Jurkat, Clone E6-1 (cell line): ENCODE measurements at regions not wholly inside any gene's neighbourhood (a gene's known extent, or its start where the extent isn't known, plus 50 kb on each side); places are given as distances from the start of the nearest gene placed in this dataset.

Experiments
- DNase-seq: peaks from one replicate; pipeline ENCODE4 v3.0.0-alpha.2; 2011; ENCODE audit warnings: low read depth, low spot score
- H3K4me3 ChIP-seq: 2 replicates; pipeline ENCODE4 v1.5.1; 2011; ENCODE audit warnings: mild to moderate bottlenecking, low read length, control low read depth, moderate library complexity

DNA sequence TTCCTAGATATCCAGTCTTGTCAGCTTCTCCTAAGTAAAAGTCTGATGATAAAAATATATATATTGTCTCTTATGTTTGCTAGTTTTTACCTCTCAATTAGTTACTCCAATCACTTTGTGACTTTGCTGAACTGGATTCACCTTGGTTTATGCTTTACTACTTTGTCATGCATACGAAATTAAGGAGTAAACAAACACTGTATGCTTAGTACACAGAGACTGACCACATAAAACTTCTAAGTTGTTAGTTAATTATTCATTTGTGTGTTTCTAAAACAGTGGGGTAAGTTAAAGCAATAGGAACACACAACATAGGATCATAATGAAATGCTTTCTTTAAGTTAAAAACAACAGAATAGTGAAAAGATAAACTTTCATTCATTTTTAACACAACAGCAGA lies 877.3 kb upstream of the MAP3K7 start:
- DNase-seq = no peak

DNA sequence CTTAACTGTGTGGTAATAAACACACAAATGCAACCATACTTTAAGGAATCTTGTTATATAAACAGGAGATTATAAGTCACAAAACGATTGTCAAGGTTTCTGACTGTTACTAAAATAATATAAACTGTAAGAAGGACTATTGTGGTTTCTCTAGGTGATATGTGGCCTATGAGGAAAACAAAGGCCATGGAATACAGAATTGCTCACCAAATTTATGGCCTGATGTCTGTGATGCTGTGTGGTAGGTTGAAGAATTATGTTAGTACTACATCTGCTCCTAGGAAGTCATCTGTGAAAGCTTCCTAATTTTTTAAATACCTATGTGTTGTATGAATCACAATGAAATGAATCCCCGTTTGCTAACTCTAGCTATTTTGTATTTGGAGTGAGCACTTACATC lies 875.4 kb upstream of the MAP3K7 start:
- no peak overlapping the region for H3K4me3 ChIP-seq
- DNase-seq = no peak

More for the DNA sequence above, 877.3 kb upstream of the MAP3K7 start:
- no peak overlapping the region for H3K4me3 ChIP-seq

DNA sequence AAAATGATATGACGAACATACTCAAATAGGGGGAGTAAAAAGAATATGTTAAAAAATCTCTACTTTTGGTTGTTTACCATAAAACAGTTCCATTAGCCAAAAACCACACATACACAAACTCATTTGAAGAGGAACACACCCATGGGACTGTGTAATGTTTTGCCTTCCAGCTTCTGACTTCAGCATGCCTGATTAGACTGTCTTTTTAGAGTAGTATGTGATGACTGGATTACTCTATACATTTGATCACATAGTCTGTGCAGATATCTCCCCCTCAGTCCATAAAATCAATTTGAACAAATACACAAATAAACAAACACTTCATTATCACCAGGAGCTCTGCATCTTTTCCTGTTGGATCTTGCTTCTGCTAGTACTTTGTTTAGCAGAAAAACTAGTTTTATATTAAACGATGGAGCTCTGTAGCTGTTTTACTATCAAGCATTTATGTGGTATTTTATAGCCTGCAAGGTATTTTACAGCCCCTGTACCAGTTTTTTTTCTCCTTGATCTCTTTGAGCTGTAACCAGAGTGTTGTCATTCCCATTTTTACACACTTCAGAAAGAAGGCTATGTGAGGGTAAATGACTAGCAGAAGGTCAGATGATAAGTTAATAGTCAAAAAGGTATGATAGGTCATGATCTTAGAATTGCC lies 866.5 kb upstream of the MAP3K7 start:
- no peak overlapping the region for H3K4me3 ChIP-seq
- no peak for DNase-seq

DNA sequence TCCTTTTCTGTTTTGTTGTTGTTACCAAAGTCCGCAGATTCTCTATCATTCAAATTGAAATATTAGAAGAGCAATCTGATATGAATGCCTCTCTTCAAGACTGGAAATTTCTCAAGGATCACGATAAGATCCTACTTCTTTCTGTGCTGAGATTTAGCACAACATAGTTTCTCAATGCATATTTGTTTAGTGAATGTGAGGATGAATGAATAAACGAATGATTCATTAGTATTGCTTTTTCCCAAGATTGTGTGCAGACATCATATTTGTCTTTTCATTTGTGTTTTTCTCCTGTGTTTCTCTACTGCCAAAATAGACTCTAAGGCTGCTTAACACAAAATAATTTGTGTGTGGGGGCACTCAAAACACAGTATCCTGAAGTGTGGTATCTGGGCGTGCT lies 862.7 kb upstream of the MAP3K7 start:
- H3K4me3 ChIP-seq = no peak overlapping the region
- DNase-seq = no peak

GRCh38 chr6:91447530-91448254 lies 860.8 kb upstream of the MAP3K7 start:
- DNase-seq = no peak
- no peak overlapping the region for H3K4me3 ChIP-seq

- DNase-seq = no peak
Observed at GRCh38 chr6:91447081-91447480, 860.2 kb upstream of the MAP3K7 start.

GRCh38 chr6:91443405-91443804 lies 856.5 kb upstream of the MAP3K7 start:
- DNase-seq = no peak

More at GRCh38 chr6:91447081-91447480, 860.2 kb upstream of the MAP3K7 start:
- H3K4me3 ChIP-seq = no peak overlapping the region

GRCh38 chr6:91442342-91442741 lies 855.5 kb upstream of the MAP3K7 start:
- no peak overlapping the region for H3K4me3 ChIP-seq
- peak; percentile 37 for DNase-seq

More at GRCh38 chr6:91443405-91443804, 856.5 kb upstream of the MAP3K7 start:
- H3K4me3 ChIP-seq = no peak overlapping the region

- H3K4me3 ChIP-seq = no peak overlapping the region
- no peak for DNase-seq
Observed at GRCh38 chr6:91438570-91438969, 851.7 kb upstream of the MAP3K7 start.

GRCh38 chr6:91437315-91437729 lies 850.5 kb upstream of the MAP3K7 start:
- no peak for DNase-seq
- H3K4me3 ChIP-seq = no peak overlapping the region

DNA sequence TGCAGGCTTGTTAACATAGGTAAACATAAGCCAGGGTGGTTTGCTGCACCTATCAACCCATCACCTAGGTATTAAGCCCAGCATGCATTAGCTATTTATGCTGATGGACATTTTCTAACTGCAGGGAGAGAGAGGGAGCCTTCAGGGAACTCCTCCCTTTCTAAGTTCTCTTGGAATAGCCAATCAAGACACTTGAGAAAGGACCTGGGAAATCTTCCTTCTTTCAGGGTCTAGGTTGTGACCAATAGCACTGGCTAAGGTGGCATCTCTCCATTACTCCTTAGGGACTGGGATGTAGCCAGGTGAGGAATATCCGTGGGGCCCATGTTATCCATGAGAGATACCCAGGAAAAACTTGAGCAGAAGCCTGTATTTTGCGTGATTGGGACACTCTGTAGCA lies 849.6 kb upstream of the MAP3K7 start:
- H3K4me3 ChIP-seq = no peak overlapping the region
- DNase-seq = no peak

- DNase-seq = no peak
Observed at GRCh38 chr6:91435630-91436029, 848.8 kb upstream of the MAP3K7 start.

GRCh38 chr6:91434576-91434975 lies 847.7 kb upstream of the MAP3K7 start:
- no peak overlapping the region for H3K4me3 ChIP-seq
- DNase-seq = no peak

More at GRCh38 chr6:91435630-91436029, 848.8 kb upstream of the MAP3K7 start:
- no peak overlapping the region for H3K4me3 ChIP-seq

GRCh38 chr6:91433660-91434534 lies 847.0 kb upstream of the MAP3K7 start:
- no peak overlapping the region for H3K4me3 ChIP-seq
- DNase-seq = no peak

DNA sequence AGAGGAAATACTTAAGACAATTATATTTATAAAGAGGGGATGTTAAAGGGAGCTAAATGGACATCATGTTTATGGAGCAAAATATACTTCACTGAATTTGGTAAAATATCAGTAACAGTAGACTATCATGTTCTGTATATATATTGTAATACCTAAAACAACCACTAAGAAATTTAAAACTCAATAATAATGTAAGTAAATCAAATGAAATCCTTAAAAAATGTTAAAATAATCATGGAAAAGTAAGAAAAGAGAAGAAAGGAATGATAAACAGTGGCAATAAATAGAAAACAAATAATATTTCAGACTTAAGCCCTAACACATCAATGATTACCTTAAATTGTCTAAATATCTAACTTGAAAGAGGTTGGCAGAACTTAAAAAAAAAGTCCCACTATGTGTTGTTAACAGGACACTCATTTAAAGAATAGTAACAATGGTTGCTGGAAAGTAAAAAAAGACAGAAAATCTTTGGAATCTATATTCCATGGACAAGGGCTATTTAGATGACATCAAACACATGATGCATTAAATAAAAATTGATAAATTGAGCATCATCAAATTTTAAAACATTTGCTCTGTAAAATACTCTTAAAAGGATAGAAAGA lies 842.2 kb upstream of the MAP3K7 start:
- DNase-seq = no peak
- H3K4me3 ChIP-seq = no peak overlapping the region

DNA sequence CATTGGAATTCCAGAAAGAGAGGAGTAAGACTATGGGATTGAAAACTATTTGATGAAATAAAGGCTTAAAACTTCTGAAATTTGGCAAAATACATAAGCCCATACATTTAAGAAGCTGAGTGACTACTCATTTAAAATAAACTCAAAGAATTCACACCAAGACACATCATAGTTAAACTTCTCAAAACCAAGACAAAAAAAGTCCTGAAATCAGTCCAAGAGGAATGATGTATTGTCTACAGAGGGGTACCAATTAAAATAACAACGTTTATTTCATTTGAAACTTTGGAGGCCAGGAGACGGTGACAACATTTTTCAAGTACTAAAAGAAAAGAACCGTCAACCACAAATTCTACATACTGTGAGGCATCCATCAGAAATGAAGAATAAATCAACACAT lies 841.4 kb upstream of the MAP3K7 start:
- no peak for DNase-seq
- no peak overlapping the region for H3K4me3 ChIP-seq

- H3K4me3 ChIP-seq = no peak overlapping the region
- DNase-seq = no peak
Observed at GRCh38 chr6:91420243-91420642, 833.4 kb upstream of the MAP3K7 start.

DNA sequence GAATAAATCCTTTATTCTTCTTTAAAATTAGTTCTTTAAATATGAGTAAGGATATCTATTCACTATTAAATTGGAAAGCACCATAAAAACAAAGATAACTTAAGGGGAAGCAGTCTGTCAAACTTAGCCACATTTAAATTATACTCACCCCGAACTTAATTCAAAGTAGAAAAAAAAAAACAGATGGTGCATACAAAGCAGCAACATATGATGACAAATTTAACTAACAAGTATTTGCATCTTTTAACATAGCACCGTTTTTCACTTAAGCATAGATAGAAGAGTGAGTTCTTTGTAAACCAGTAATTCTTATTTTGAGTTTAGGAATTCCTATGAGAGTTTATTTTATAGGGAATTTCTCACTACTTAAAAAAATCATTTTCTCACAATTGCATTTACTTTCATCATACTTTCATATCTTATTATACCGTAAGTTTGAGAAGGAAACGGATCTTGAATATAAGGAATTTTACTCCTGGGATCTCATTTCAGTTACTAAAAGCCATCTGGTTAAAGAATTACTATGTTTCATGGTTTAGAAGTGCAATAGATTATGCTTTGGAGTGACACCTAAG lies 828.2 kb upstream of the MAP3K7 start:
- DNase-seq = no peak
- no peak overlapping the region for H3K4me3 ChIP-seq

GRCh38 chr6:91412532-91412931 lies 825.7 kb upstream of the MAP3K7 start:
- no peak overlapping the region for H3K4me3 ChIP-seq
- no peak for DNase-seq
